Thoracic aorta (tissue), 2 donors: ENCODE measurements at regions not wholly inside any gene's neighbourhood (a gene's known extent, or its start where the extent isn't known, plus 50 kb on each side); places are given as distances from the start of the nearest gene placed in this dataset.

Source experiments
- ATAC-seq: fragments of 150-250 bp; one replicate; pipeline ENCODE4 v1.8.0; 2017; ENCODE audit warnings: low read depth; ENCODE audit not compliant: insufficient number of reproducible peaks, low FRiP score
- DNase-seq: peaks from one replicate; pipeline ENCODE4 v3.0.0-alpha.2; 2020; ENCODE audit warnings: low spot score
- H3K27ac ChIP-seq, 2 donors: fragments of 200-600 bp; sonication (generic); 1 replicate in 1 of 2; 2 replicates in 1 of 2; pipeline ENCODE4 v1.5.1; 2016; ENCODE audit warnings: mild to moderate bottlenecking in 2 of 2, moderate library complexity in 2 of 2
- H3K27me3 ChIP-seq: fragments of 200-600 bp; sonication (generic); replicated peaks from 2 replicates; pipeline ENCODE4 v1.6.0; 2016; ENCODE audit warnings: mild to moderate bottlenecking; ENCODE audit not compliant: insufficient read depth
- H3K36me3 ChIP-seq: fragments of 200-600 bp; sonication (generic); one replicate; pipeline ENCODE4 v1.5.1; 2016
- H3K4me1 ChIP-seq, 2 donors: fragments of 200-600 bp; sonication (generic); 1 replicate in 1 of 2; 2 replicates in 1 of 2; pipeline versions ENCODE4 v1.5.1 to v1.6.0; 2016; ENCODE audit warnings: low read depth in 2 of 2, mild to moderate bottlenecking in 1 of 2; ENCODE audit not compliant: control insufficient read depth in 1 of 2
- H3K4me3 ChIP-seq: fragments of 200-600 bp; sonication (generic); 2 replicates; pipeline ENCODE4 v1.5.1; 2016; ENCODE audit warnings: mild to moderate bottlenecking
- H3K9me3 ChIP-seq: fragments of 200-600 bp; sonication (generic); 2 replicates; pipeline ENCODE4 v1.5.1; 2016
- CTCF ChIP-seq: fragments of 200-600 bp; sonication (generic); IDR thresholded peaks from one replicate; pipeline ENCODE4 v1.5.1; 2019; ENCODE audit warnings: antibody characterized with exemption

GRCh38 chr4:117421706-117422105, 336.3 kb upstream of the TRAM1L1 start:
- Histone ChIP-seq H3K4me1 (no peaks in the 10 kb centered on the region), H3K4me3 (no peak overlapping the region), H3K27me3 (no peaks in the 10 kb centered on the region), H3K36me3 (no peaks in the 10 kb centered on the region), H3K9me3 (no peaks in the 10 kb centered on the region), H3K27ac (no peak overlapping the region)
- no peak for TF ChIP-seq CTCF
- ATAC-seq: no peak
- no peak for DNase-seq

- Histone ChIP-seq H3K9me3 (no peaks in the 10 kb centered on the region), H3K27ac (no peak overlapping the region), H3K4me1 (no peaks in the 10 kb centered on the region), H3K36me3 (no peaks in the 10 kb centered on the region), H3K27me3 (no peaks in the 10 kb centered on the region), H3K4me3 (no peak overlapping the region)
- ATAC-seq (no peak), DNase-seq (no peak)
- TF ChIP-seq CTCF: no peak
Observed at GRCh38 chr4:117422297-117422696, 336.9 kb upstream of the TRAM1L1 start.

- no peaks in the 10 kb centered on the region for H3K27me3 ChIP-seq
- H3K4me3 ChIP-seq: no peak overlapping the region
- DNase-seq: no peak
- H3K4me1 ChIP-seq: no peaks in the 10 kb centered on the region
- H3K36me3 ChIP-seq: no peaks in the 10 kb centered on the region
- no peak for ATAC-seq
- no peak overlapping the region for H3K27ac ChIP-seq
- TF ChIP-seq CTCF: no peak
- H3K9me3 ChIP-seq: no peaks in the 10 kb centered on the region
Observed at GRCh38 chr4:117425636-117426035, 340.3 kb upstream of the TRAM1L1 start.

- Histone ChIP-seq H3K27me3 (no peaks in the 10 kb centered on the region), H3K9me3 (no peaks in the 10 kb centered on the region), H3K4me1 (no peaks in the 10 kb centered on the region), H3K36me3 (no peaks in the 10 kb centered on the region), H3K27ac (no peak overlapping the region), H3K4me3 (no peak overlapping the region)
- TF ChIP-seq CTCF: no peak
- no peak for DNase-seq
- no peak for ATAC-seq
Observed at GRCh38 chr4:117428536-117428935, 343.2 kb upstream of the TRAM1L1 start.

- ATAC-seq (no peak), DNase-seq (no peak)
- H3K4me3 ChIP-seq: no peak overlapping the region
- no peaks in the 10 kb centered on the region for H3K4me1 ChIP-seq
- H3K27me3 ChIP-seq: no peaks in the 10 kb centered on the region
- no peaks in the 10 kb centered on the region for H3K9me3 ChIP-seq
- no peak for TF ChIP-seq CTCF
- H3K27ac ChIP-seq: no peak overlapping the region
- H3K36me3 ChIP-seq: no peaks in the 10 kb centered on the region
Observed at GRCh38 chr4:117429061-117429460, 343.7 kb upstream of the TRAM1L1 start.
